Progenitor cell of endocrine pancreas (in vitro differentiated cells): ENCODE measurements at regions not wholly inside any gene's neighbourhood (a gene's known extent, or its start where the extent isn't known, plus 50 kb on each side); places are given as distances from the start of the nearest gene placed in this dataset.

Experiments
- DNase-seq: peaks from one replicate; pipeline ENCODE4 v3.0.0; 2021; ENCODE audit warnings: low spot score; ENCODE audit not compliant: unreplicated experiment
- H3K27ac Mint-ChIP-seq: 2 replicates; pipeline ENCODE4 v1.8.0; 2021; ENCODE audit warnings: mild to moderate bottlenecking, moderate library complexity, mixed read lengths
- H3K27me3 Mint-ChIP-seq: 2 replicates; pipeline ENCODE4 v1.8.0; 2021; ENCODE audit warnings: mixed read lengths
- H3K36me3 Mint-ChIP-seq: 2 replicates; pipeline ENCODE4 v1.8.0; 2022; ENCODE audit warnings: mixed read lengths; ENCODE audit not compliant: insufficient read depth
- H3K4me1 Mint-ChIP-seq: 2 replicates; pipeline ENCODE4 v1.8.0; 2021; ENCODE audit warnings: low read depth, mixed read lengths
- H3K4me3 Mint-ChIP-seq: 2 replicates; pipeline ENCODE4 v1.8.0; 2021; ENCODE audit warnings: low read depth, mild to moderate bottlenecking, moderate library complexity, mixed read lengths
- H3K9me3 Mint-ChIP-seq: 2 replicates; pipeline ENCODE4 v1.8.0; 2021; ENCODE audit warnings: low read depth, mixed read lengths
- CTCF ChIP-seq: fragments of 200-600 bp; sonication (generic); IDR thresholded peaks from one replicate; pipeline ENCODE4 v1.5.0; 2021; ENCODE audit warnings: antibody characterized with exemption, mild to moderate bottlenecking; ENCODE audit not compliant: unreplicated experiment

GRCh38 chr17:77508047-77508715, 367.4 kb downstream of the SEC14L1 start:
- TF ChIP-seq CTCF: no peak
- Mint-ChIP-seq H3K9me3 (peaks cover 8% of the 10 kb centered on the region), H3K4me1 (no peaks in the 10 kb centered on the region), H3K36me3 (no peaks in the 10 kb centered on the region), H3K27me3 (no peaks in the 10 kb centered on the region), H3K27ac (no peak overlapping the region), H3K4me3 (no peak overlapping the region)
- no peak for DNase-seq

GRCh38 chr17:77509089-77509488, 368.3 kb downstream of the SEC14L1 start:
- no peak overlapping the region for H3K4me3 Mint-ChIP-seq
- no peaks in the 10 kb centered on the region for H3K27me3 Mint-ChIP-seq
- no peak for DNase-seq
- H3K4me1 Mint-ChIP-seq: no peaks in the 10 kb centered on the region
- no peak overlapping the region for H3K27ac Mint-ChIP-seq
- H3K36me3 Mint-ChIP-seq: no peaks in the 10 kb centered on the region
- peaks cover 8% of the 10 kb centered on the region for H3K9me3 Mint-ChIP-seq
- no peak for TF ChIP-seq CTCF

- H3K36me3 Mint-ChIP-seq: no peaks in the 10 kb centered on the region
- no peaks in the 10 kb centered on the region for H3K27me3 Mint-ChIP-seq
- no peaks in the 10 kb centered on the region for H3K4me1 Mint-ChIP-seq
- no peak overlapping the region for H3K4me3 Mint-ChIP-seq
- DNase-seq: no peak
- TF ChIP-seq CTCF: no peak
- H3K9me3 Mint-ChIP-seq: peaks cover 8% of the 10 kb centered on the region
- H3K27ac Mint-ChIP-seq: no peak overlapping the region
Observed at GRCh38 chr17:77509599-77509998, 368.8 kb downstream of the SEC14L1 start.

GRCh38 chr17:77510133-77510796, 369.5 kb downstream of the SEC14L1 start:
- DNase-seq: no peak
- H3K4me3 Mint-ChIP-seq: no peak overlapping the region
- H3K9me3 Mint-ChIP-seq: peaks cover 8% of the 10 kb centered on the region
- TF ChIP-seq CTCF: no peak
- H3K36me3 Mint-ChIP-seq: no peaks in the 10 kb centered on the region
- no peaks in the 10 kb centered on the region for H3K4me1 Mint-ChIP-seq
- H3K27me3 Mint-ChIP-seq: no peaks in the 10 kb centered on the region
- H3K27ac Mint-ChIP-seq: no peak overlapping the region

GRCh38 chr17:77511514-77512061, 370.8 kb downstream of the SEC14L1 start:
- Mint-ChIP-seq H3K27ac (no peak overlapping the region), H3K9me3 (peaks cover 8% of the 10 kb centered on the region), H3K36me3 (no peaks in the 10 kb centered on the region), H3K4me3 (no peak overlapping the region), H3K27me3 (no peaks in the 10 kb centered on the region), H3K4me1 (no peaks in the 10 kb centered on the region)
- no peak for DNase-seq
- no peak for TF ChIP-seq CTCF
